ENCODE measurements at regions not wholly inside any gene's neighbourhood (a gene's known extent, or its start where the extent isn't known, plus 50 kb on each side); places are given as distances from the start of the nearest gene placed in this dataset.

DNA sequence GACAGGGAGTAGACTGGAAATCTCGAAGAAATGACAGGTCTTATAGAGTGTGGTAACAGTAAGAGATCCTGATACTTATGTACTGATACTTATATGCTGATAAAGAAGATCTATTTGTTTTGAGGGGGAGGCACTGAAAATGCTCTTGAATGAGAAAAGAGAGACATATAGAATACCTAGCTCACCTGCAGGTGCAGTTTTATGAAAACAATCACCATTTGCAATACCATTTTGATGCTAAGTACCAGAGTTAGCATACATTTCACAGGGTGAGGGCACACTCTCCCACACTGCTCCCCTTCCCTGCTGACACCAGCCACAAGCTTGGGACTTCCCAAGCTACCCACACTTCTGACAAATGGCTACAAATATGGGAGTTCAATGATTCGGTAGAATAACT, 1490.1 kb upstream of the IGFBP7 start:
- TF ChIP-seq, protein P1, sequence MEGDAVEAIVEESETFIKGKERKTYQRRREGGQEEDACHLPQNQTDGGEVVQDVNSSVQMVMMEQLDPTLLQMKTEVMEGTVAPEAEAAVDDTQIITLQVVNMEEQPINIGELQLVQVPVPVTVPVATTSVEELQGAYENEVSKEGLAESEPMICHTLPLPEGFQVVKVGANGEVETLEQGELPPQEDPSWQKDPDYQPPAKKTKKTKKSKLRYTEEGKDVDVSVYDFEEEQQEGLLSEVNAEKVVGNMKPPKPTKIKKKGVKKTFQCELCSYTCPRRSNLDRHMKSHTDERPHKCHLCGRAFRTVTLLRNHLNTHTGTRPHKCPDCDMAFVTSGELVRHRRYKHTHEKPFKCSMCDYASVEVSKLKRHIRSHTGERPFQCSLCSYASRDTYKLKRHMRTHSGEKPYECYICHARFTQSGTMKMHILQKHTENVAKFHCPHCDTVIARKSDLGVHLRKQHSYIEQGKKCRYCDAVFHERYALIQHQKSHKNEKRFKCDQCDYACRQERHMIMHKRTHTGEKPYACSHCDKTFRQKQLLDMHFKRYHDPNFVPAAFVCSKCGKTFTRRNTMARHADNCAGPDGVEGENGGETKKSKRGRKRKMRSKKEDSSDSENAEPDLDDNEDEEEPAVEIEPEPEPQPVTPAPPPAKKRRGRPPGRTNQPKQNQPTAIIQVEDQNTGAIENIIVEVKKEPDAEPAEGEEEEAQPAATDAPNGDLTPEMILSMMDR (conservative IDR thresholded peaks at IDR 0.05; ENCODE audit: control insufficient read depth, insufficient read depth, low read depth, low read length), result no peak
- no peak overlapping the region for H3K4me3 ChIP-seq (ENCODE audit: control insufficient read depth, low read depth, low read length)
- no peak for DNase-seq (ENCODE audit: low read depth)

DNA sequence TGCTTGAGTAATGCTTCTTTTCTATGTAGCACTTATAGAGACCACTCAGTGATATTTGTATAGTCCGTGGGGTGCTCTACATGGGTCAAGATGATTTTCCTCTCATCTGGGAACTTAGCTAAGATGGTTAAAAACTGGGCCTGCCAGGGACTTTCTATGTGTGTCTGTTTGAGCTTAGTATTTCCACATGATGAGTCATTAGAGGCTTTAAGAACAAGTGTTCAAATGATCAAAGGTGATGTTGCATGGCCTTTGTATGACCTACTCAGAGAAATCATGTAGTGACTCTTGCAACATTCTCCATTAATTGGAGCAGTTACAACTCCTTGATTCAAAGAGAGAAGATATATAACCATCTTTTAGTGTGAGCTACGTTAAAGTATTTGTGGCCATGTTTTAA, 1480.5 kb upstream of the IGFBP7 start:
- no peak for DNase-seq (ENCODE audit: low read depth)
- TF ChIP-seq, protein P1 (conservative IDR thresholded peaks at IDR 0.05; ENCODE audit: control insufficient read depth, insufficient read depth, low read depth, low read length), result no peak
- no peak overlapping the region for H3K4me3 ChIP-seq (ENCODE audit: control insufficient read depth, low read depth, low read length)

DNA sequence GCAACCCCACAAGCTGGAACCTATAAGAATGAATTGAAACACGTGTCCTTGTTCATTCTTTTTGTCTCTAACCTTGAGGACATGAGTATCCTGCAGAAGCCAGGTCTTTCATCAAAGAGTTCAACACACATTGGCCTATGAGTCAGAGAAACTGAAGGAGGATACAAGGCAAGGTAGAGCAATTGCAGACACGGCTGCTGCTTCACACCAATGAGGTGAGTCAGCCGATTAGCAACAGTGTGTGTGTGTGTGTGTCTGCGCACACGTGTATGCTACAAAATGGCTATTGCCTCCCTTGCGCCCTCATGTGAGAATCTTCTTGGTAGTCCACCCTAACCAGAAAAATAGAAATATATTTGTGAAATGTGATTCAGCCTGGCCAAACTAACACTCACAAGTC, 1477.7 kb upstream of the IGFBP7 start:
- DNase-seq (ENCODE audit: low read depth), result no peak
- H3K4me3 ChIP-seq (ENCODE audit: control insufficient read depth, low read depth, low read length), result no peak overlapping the region
- TF ChIP-seq, protein P1 (conservative IDR thresholded peaks at IDR 0.05; ENCODE audit: control insufficient read depth, insufficient read depth, low read depth, low read length), result no peak

DNA sequence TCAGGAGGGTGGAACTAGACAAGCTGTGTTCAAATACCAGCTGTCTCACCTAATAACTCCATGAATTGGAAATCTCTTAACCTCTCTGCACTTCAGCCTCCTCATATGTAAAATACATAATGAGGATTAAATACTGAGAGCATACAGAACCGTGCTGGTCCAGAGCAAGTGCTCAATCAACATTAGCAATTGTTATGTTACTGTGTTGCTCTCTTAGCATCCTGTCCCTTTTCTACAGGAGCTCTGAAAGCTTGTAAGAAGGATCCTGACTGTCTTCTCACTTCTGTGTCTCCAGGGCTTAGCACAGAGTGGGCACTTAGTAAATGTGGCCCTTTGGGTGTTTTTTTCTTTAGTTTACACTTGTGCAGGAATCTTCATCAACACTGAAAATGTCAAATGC, 1456.1 kb upstream of the IGFBP7 start:
- TF ChIP-seq, protein P1 (conservative IDR thresholded peaks at IDR 0.05; ENCODE audit: control insufficient read depth, insufficient read depth, low read depth, low read length), result no peak
- no peak for DNase-seq (ENCODE audit: low read depth)
- H3K4me3 ChIP-seq (ENCODE audit: control insufficient read depth, low read depth, low read length), result no peak overlapping the region

DNA sequence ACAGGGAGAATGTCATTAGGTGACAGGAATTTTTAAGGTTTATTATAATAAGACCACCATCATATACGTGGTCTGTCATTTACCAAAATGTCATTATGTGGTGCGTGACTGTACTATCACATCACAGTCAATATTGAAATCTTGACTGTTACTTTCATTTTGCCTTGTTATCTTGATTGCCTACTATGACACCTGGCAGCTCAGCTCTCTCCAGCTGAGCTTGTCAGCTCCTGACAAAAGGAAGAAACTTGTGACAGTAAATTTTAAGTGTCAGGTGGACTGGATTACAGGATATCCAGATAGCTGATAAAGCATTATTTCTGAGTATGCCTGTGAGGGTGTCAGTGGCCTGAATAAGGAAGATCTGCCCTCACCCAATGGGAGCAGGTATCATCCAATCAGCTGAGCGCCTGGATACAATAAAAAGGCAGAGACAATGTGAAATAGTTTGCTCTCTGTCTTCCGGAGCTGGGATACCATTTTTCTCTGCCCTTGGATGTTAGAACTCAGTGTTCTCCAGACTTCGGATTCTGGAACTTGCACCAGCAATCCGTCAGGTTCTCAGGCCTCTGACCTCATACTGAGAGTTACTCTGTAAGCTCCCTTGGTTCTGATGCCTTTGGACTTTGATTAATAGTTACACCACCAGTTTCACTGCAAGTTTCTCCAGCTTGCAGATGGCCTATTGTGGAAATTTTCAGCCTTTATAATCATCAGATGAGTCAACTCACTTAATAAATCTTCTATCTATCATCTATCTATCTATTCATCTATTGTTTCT, 1454.7 kb upstream of the IGFBP7 start:
- DNase-seq (ENCODE audit: low read depth), result no peak
- no peak overlapping the region for H3K4me3 ChIP-seq (ENCODE audit: control insufficient read depth, low read depth, low read length)
- TF ChIP-seq, protein P1 (conservative IDR thresholded peaks at IDR 0.05; ENCODE audit: control insufficient read depth, insufficient read depth, low read depth, low read length), result no peak

DNA sequence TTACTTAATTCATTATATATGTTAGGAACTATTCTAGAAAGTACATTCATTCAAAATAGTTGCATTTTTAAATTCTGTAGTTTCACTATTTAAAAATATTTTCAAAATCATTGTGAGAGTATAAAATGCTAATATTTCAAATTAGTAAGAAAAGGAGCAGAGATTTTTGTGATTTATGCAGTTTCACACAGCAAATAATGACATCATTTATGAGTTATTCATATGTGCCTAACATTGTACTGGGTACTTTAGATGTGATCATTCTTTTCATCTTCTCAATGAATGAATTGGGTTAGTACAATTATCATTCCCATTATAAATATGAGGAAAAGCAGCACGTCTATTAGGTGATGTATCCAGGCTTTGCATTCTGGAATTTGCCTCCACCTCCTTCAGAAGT, 1451.0 kb upstream of the IGFBP7 start:
- no peak for DNase-seq (ENCODE audit: low read depth)
- TF ChIP-seq, protein P1 (conservative IDR thresholded peaks at IDR 0.05; ENCODE audit: control insufficient read depth, insufficient read depth, low read depth, low read length), result no peak
- no peak overlapping the region for H3K4me3 ChIP-seq (ENCODE audit: control insufficient read depth, low read depth, low read length)
